ENCODE measurements at regions not wholly inside any gene's neighbourhood (a gene's known extent, or its start where the extent isn't known, plus 50 kb on each side); places are given as distances from the start of the nearest gene placed in this dataset.

GRCh38 chr11:134667175-134667500 lies 255.1 kb upstream of the B3GAT1 start:
- TF ChIP-seq CTCF (IDR thresholded peaks at IDR 0.05 in 4 of 5, conservative IDR thresholded peaks at IDR 0.05 in 1 of 5) = no peak
- TF ChIP-seq POLR2A (IDR thresholded peaks at IDR 0.05) = no peak
